Stomach (tissue), 8 donors: ENCODE measurements at regions not wholly inside any gene's neighbourhood (a gene's known extent, or its start where the extent isn't known, plus 50 kb on each side); places are given as distances from the start of the nearest gene placed in this dataset.

ENCODE experiments used
- DNase-seq, 2 donors: peaks; one replicate each; pipeline versions ENCODE4 v3.0.0 to v3.0.0-alpha.2; 2013 to 2019
- H3K27ac ChIP-seq, 5 donors: fragments of 200-600 bp in 4 of 5; sonication (generic) in 4 of 5; one replicate each; pipeline ENCODE4 v1.5.1; 2013 to 2019; ENCODE audit warnings: mild to moderate bottlenecking in 1 of 5, moderate library complexity in 1 of 5
- H3K27me3 ChIP-seq, 3 donors: fragments of 200-600 bp; sonication (generic); one replicate each; pipeline ENCODE4 v1.5.1; 2017 to 2019; ENCODE audit warnings: mixed run types in 1 of 3
- H3K36me3 ChIP-seq, 4 donors: fragments of 200-600 bp; sonication (generic); 1 replicate in 3 of 4; 2 replicates in 1 of 4; pipeline ENCODE4 v1.5.1; 2016 to 2019
- H3K4me1 ChIP-seq, 4 donors: fragments of 200-600 bp; sonication (generic); one replicate each; pipeline ENCODE4 v1.5.1; 2016 to 2019
- H3K4me3 ChIP-seq, 4 donors: fragments of 200-600 bp; sonication (generic) in 3 of 4; one replicate each; pipeline ENCODE4 v1.5.1; 2016 to 2019; ENCODE audit warnings: mild to moderate bottlenecking in 1 of 4
- H3K9me3 ChIP-seq, 4 donors: fragments of 200-600 bp; sonication (generic); one replicate each; pipeline ENCODE4 v1.5.1; 2016 to 2019
- EP300 ChIP-seq: sonication (generic); formaldehyde crosslinking; IDR thresholded peaks from one replicate; pipeline ENCODE4 v1.6.1; 2017; ENCODE audit warnings: antibody characterized with exemption
- POLR2A ChIP-seq, 4 donors: fragments of 450-650 bp; IDR thresholded peaks; one replicate each; pipeline ENCODE4 v1.6.1; 2016; ENCODE audit warnings: antibody characterized with exemption in 4 of 4, control low read depth in 2 of 4, mild to moderate bottlenecking in 1 of 4, moderate library complexity in 1 of 4
- POLR2AphosphoS5 ChIP-seq, 3 donors: sonication (generic); formaldehyde crosslinking; IDR thresholded peaks; one replicate each; pipeline ENCODE4 v1.6.1; 2016; ENCODE audit warnings: antibody characterized with exemption in 3 of 3
- WGBS, 5 donors: extraction: QIAGEN DNeasy Blood & Tissue Kit in 3 of 5; methylation state at CpG; one replicate each; pipeline versions ENCODE4 v1.1.5 to v1.1.7; 2013 to 2018; 5-methylcytosine and 5-hydroxymethylcytosine counted together
- intact Hi-C: fragments of 100-400 bp; cut with DNase I; formaldehyde crosslinking; loops from one replicate; pipeline ENCODE4 v1.15.1; 2023; ENCODE audit warnings: low total_unique reads
- small RNA-seq, 4 donors: library from RNA; depleted of rRNA; stranded (forward); fragments of <200 nt; gene quantifications; one replicate each; pipeline ENCODE3, GENCODE V24; 2016
- TF ChIP-seq, protein P1 (sequence below), 7 experiments: fragments of 450-650 bp in 4 of 7; fragments of 200-600 bp in 3 of 7; sonication (generic) in 3 of 7; IDR thresholded peaks; one replicate each; pipeline ENCODE4 v1.5.1; 2016 to 2019; ENCODE audit warnings: antibody characterized with exemption in 7 of 7, control low read depth in 2 of 7, mild to moderate bottlenecking in 1 of 7
- donor health status: healthy with polysubstance abuse.
- donor health status: Bipolar disorder and iron deficiency.
- donor health status: healthy.

DNA sequence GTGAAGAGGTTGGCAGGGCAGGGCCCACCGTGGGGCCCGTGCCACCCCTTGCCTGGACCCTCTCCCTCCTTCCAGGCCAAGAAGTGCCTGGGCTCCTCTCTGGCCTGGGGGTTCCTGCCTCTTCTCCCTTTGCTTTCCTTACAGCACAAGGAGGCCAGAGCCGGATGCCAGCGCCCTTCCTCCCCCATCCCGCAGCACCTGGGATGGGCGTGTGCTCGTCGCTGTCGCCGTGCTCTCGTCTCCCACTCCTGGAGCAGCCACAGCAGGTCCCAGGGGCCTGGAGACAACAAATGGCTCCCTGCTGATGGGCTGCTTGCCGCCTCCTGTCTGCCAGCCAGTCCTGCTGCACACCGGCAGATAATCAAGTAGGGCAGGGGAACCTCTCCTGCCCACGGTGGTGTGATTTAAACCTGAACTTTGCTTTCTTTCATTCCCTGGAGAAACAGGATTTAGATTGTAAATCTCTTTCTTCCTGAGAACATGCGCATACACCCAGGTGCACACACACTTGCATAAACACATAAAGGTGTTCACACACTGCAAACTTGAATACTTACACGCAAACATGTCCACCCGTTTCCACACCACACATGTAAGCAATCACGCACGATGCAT lies 50.8 kb upstream of the POU3F1 start:
- 46 to 67% (median 49%) methylated on average over 16 to 19 of the region's 19 CpGs for WGBS, 5 donors
- no peak for DNase-seq
- Histone ChIP-seq H3K4me1 (no peaks in the 10 kb centered on the region), H3K9me3 (no peaks in the 10 kb centered on the region), H3K4me3 (no peak overlapping the region), H3K36me3 (no peaks in the 10 kb centered on the region), H3K27me3 (peaks cover 0 to 43% (median 5%) of the 10 kb centered on the region in 3 donors), H3K27ac (no peak overlapping the region)
- intact Hi-C loops, result no loop called here
- TF ChIP-seq, protein P1, sequence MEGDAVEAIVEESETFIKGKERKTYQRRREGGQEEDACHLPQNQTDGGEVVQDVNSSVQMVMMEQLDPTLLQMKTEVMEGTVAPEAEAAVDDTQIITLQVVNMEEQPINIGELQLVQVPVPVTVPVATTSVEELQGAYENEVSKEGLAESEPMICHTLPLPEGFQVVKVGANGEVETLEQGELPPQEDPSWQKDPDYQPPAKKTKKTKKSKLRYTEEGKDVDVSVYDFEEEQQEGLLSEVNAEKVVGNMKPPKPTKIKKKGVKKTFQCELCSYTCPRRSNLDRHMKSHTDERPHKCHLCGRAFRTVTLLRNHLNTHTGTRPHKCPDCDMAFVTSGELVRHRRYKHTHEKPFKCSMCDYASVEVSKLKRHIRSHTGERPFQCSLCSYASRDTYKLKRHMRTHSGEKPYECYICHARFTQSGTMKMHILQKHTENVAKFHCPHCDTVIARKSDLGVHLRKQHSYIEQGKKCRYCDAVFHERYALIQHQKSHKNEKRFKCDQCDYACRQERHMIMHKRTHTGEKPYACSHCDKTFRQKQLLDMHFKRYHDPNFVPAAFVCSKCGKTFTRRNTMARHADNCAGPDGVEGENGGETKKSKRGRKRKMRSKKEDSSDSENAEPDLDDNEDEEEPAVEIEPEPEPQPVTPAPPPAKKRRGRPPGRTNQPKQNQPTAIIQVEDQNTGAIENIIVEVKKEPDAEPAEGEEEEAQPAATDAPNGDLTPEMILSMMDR (IDR thresholded peaks at IDR 0.05), result no peak
- TF ChIP-seq POLR2A (IDR thresholded peaks at IDR 0.05), result no peak
- no peak for TF ChIP-seq POLR2AphosphoS5 (IDR thresholded peaks at IDR 0.05)
- no peak for TF ChIP-seq EP300

Small RNA genes lying in the stretch of these regions (small RNA-seq; reads per million reads assigned to genes)
- gene RNU6-753P, result 0 reads per million in 4 donors
